ENCODE measurements at regions not wholly inside any gene's neighbourhood (a gene's known extent, or its start where the extent isn't known, plus 50 kb on each side); places are given as distances from the start of the nearest gene placed in this dataset.

DNA sequence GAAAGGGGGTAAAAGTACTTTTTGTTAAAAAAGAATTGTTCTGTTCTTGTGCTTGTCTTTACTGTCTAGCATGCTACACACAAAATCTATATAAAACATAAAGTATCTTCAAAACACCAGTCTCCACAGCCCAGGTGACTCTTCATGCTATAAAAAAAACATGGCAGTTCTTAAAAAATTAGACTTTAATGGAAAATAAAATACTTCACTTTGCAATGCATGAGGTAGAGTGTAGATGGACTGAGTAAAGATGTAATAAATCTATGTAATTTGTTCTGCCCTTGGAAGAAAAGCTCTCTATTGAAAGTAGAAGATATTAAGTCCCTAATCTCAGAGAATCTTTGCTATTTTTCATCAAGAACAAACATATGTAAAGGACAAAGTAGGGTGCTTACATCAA, 425.4 kb downstream of the NOVA1 start:
- TF ChIP-seq, protein P1, sequence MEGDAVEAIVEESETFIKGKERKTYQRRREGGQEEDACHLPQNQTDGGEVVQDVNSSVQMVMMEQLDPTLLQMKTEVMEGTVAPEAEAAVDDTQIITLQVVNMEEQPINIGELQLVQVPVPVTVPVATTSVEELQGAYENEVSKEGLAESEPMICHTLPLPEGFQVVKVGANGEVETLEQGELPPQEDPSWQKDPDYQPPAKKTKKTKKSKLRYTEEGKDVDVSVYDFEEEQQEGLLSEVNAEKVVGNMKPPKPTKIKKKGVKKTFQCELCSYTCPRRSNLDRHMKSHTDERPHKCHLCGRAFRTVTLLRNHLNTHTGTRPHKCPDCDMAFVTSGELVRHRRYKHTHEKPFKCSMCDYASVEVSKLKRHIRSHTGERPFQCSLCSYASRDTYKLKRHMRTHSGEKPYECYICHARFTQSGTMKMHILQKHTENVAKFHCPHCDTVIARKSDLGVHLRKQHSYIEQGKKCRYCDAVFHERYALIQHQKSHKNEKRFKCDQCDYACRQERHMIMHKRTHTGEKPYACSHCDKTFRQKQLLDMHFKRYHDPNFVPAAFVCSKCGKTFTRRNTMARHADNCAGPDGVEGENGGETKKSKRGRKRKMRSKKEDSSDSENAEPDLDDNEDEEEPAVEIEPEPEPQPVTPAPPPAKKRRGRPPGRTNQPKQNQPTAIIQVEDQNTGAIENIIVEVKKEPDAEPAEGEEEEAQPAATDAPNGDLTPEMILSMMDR (IDR thresholded peaks at IDR 0.05), result no peak
- TF ChIP-seq POLR2A (IDR thresholded peaks at IDR 0.05), result no peak
